ENCODE measurements at regions not wholly inside any gene's neighbourhood (a gene's known extent, or its start where the extent isn't known, plus 50 kb on each side); places are given as distances from the start of the nearest gene placed in this dataset.

- in situ Hi-C loops (cut with MboI), result no loop called here
- H3K79me2 ChIP-seq (ENCODE audit: insufficient read depth), result no peaks in the 10 kb centered on the region
- no peak overlapping the region for H3K4me3 ChIP-seq
- H3F3A ChIP-seq (ENCODE audit: insufficient read depth), result no peaks in the 10 kb centered on the region
- H3K27me3 ChIP-seq (replicated peaks; ENCODE audit: insufficient read depth), result no peaks in the 10 kb centered on the region
- H4K20me1 ChIP-seq (ENCODE audit: insufficient read depth), result no peaks in the 10 kb centered on the region
- no peak overlapping the region for H3K9ac ChIP-seq
- no peaks in the 10 kb centered on the region for H3K9me2 ChIP-seq (ENCODE audit: insufficient read depth)
- H3K9me3 ChIP-seq (ENCODE audit: low read depth), result no peaks in the 10 kb centered on the region
- no peak for DNase-seq
- no peak overlapping the region for H3K4me2 ChIP-seq (ENCODE audit: unreplicated experiment)
- TF ChIP-seq EZH2 (IDR thresholded peaks at IDR 0.05; ENCODE audit: insufficient read depth, poor library complexity, severe bottlenecking) (no peak), EZH2phosphoT487 (IDR thresholded peaks at IDR 0.05; ENCODE audit: insufficient read depth, low read depth) (no peak)
- no peaks in the 10 kb centered on the region for H3K36me3 ChIP-seq (ENCODE audit: low read depth)
- 33 to 34% methylated on average over 5 of the region's 5 CpGs for WGBS, 2 experiments (ENCODE audit: low coverage in 1 of 2, low lambda C conversion rate in 2 of 2, missing lambda C conversion rate in 2 of 2)
- H2AFZ ChIP-seq, result no peak overlapping the region
- no peaks in the 10 kb centered on the region for H3K4me1 ChIP-seq (ENCODE audit: insufficient read depth)
- H3K27ac ChIP-seq, result no peak overlapping the region
Observed at GRCh38 chr18:65343571-65343970, 407.2 kb upstream of the CDH7 start.

GRCh38 chr18:65336411-65336810 is 414.4 kb upstream of the CDH7 start:
- DNase-seq, result no peak
- Histone ChIP-seq H3K9ac (no peak overlapping the region), H3K36me3 (ENCODE audit: low read depth) (no peaks in the 10 kb centered on the region), H3K9me2 (ENCODE audit: insufficient read depth) (no peaks in the 10 kb centered on the region), H3K79me2 (ENCODE audit: insufficient read depth) (no peaks in the 10 kb centered on the region), H3K9me3 (ENCODE audit: low read depth) (no peaks in the 10 kb centered on the region), H3K27ac (no peak overlapping the region), H3F3A (ENCODE audit: insufficient read depth) (no peaks in the 10 kb centered on the region), H3K27me3 (replicated peaks; ENCODE audit: insufficient read depth) (no peaks in the 10 kb centered on the region), H4K20me1 (ENCODE audit: insufficient read depth) (no peaks in the 10 kb centered on the region), H3K4me2 (ENCODE audit: unreplicated experiment) (no peak overlapping the region), H2AFZ (no peak overlapping the region), H3K4me1 (ENCODE audit: insufficient read depth) (no peaks in the 10 kb centered on the region), H3K4me3 (no peak overlapping the region)
- in situ Hi-C loops (cut with MboI), result no loop called here
- 45 to 46% methylated on average over 3 of the region's 3 CpGs for WGBS, 2 experiments (ENCODE audit: low coverage in 1 of 2, low lambda C conversion rate in 2 of 2, missing lambda C conversion rate in 2 of 2)
- TF ChIP-seq EZH2 (IDR thresholded peaks at IDR 0.05; ENCODE audit: insufficient read depth, poor library complexity, severe bottlenecking) (no peak), EZH2phosphoT487 (IDR thresholded peaks at IDR 0.05; ENCODE audit: insufficient read depth, low read depth) (no peak)

GRCh38 chr18:65329010-65329409 is 421.8 kb upstream of the CDH7 start:
- WGBS, 2 experiments (ENCODE audit: low coverage in 1 of 2, low lambda C conversion rate in 2 of 2, missing lambda C conversion rate in 2 of 2), result 21 to 30% methylated on average over 2 of the region's 2 CpGs
- H3K4me2 ChIP-seq (ENCODE audit: unreplicated experiment), result no peak overlapping the region
- no peak for DNase-seq
- no peaks in the 10 kb centered on the region for H3K9me2 ChIP-seq (ENCODE audit: insufficient read depth)
- H2AFZ ChIP-seq, result no peak overlapping the region
- H3K36me3 ChIP-seq (ENCODE audit: low read depth), result no peaks in the 10 kb centered on the region
- H3K27me3 ChIP-seq (replicated peaks; ENCODE audit: insufficient read depth), result no peaks in the 10 kb centered on the region
- no peak overlapping the region for H3K27ac ChIP-seq
- H3F3A ChIP-seq (ENCODE audit: insufficient read depth), result no peaks in the 10 kb centered on the region
- no peak for TF ChIP-seq EZH2 (IDR thresholded peaks at IDR 0.05; ENCODE audit: insufficient read depth, poor library complexity, severe bottlenecking)
- no peak for TF ChIP-seq EZH2phosphoT487 (IDR thresholded peaks at IDR 0.05; ENCODE audit: insufficient read depth, low read depth)
- in situ Hi-C loops (cut with MboI), result no loop called here
- H3K4me3 ChIP-seq, result no peak overlapping the region
- H4K20me1 ChIP-seq (ENCODE audit: insufficient read depth), result no peaks in the 10 kb centered on the region
- H3K9ac ChIP-seq, result no peak overlapping the region
- no peaks in the 10 kb centered on the region for H3K79me2 ChIP-seq (ENCODE audit: insufficient read depth)
- H3K4me1 ChIP-seq (ENCODE audit: insufficient read depth), result no peaks in the 10 kb centered on the region
- H3K9me3 ChIP-seq (ENCODE audit: low read depth), result no peaks in the 10 kb centered on the region

GRCh38 chr18:65326805-65327204 is 424.0 kb upstream of the CDH7 start:
- H3K9ac ChIP-seq, result no peak overlapping the region
- no peaks in the 10 kb centered on the region for H3K9me2 ChIP-seq (ENCODE audit: insufficient read depth)
- H3K4me2 ChIP-seq (ENCODE audit: unreplicated experiment), result no peak overlapping the region
- no peaks in the 10 kb centered on the region for H3K36me3 ChIP-seq (ENCODE audit: low read depth)
- H3K4me3 ChIP-seq, result no peak overlapping the region
- H4K20me1 ChIP-seq (ENCODE audit: insufficient read depth), result no peaks in the 10 kb centered on the region
- no peaks in the 10 kb centered on the region for H3K9me3 ChIP-seq (ENCODE audit: low read depth)
- no peak overlapping the region for H2AFZ ChIP-seq
- H3K79me2 ChIP-seq (ENCODE audit: insufficient read depth), result no peaks in the 10 kb centered on the region
- no peak for TF ChIP-seq EZH2phosphoT487 (IDR thresholded peaks at IDR 0.05; ENCODE audit: insufficient read depth, low read depth)
- no peak overlapping the region for H3K27ac ChIP-seq
- no peak for DNase-seq
- H3F3A ChIP-seq (ENCODE audit: insufficient read depth), result no peaks in the 10 kb centered on the region
- H3K4me1 ChIP-seq (ENCODE audit: insufficient read depth), result no peaks in the 10 kb centered on the region
- H3K27me3 ChIP-seq (replicated peaks; ENCODE audit: insufficient read depth), result no peaks in the 10 kb centered on the region
- in situ Hi-C loops (cut with MboI), result no loop called here

- DNase-seq, result no peak
- Histone ChIP-seq H3K4me3 (no peak overlapping the region), H3K9ac (no peak overlapping the region), H3K9me2 (ENCODE audit: insufficient read depth) (no peaks in the 10 kb centered on the region), H3K27ac (no peak overlapping the region), H3K79me2 (ENCODE audit: insufficient read depth) (no peaks in the 10 kb centered on the region), H4K20me1 (ENCODE audit: insufficient read depth) (no peaks in the 10 kb centered on the region), H2AFZ (no peak overlapping the region), H3K27me3 (replicated peaks; ENCODE audit: insufficient read depth) (no peaks in the 10 kb centered on the region), H3F3A (ENCODE audit: insufficient read depth) (no peaks in the 10 kb centered on the region), H3K36me3 (ENCODE audit: low read depth) (no peaks in the 10 kb centered on the region), H3K9me3 (ENCODE audit: low read depth) (no peaks in the 10 kb centered on the region), H3K4me1 (ENCODE audit: insufficient read depth) (no peaks in the 10 kb centered on the region), H3K4me2 (ENCODE audit: unreplicated experiment) (no peak overlapping the region)
- WGBS, 2 experiments (ENCODE audit: low coverage in 1 of 2, low lambda C conversion rate in 2 of 2, missing lambda C conversion rate in 2 of 2), result 4 to 9% methylated on average over 3 of the region's 3 CpGs
- TF ChIP-seq EZH2phosphoT487 (IDR thresholded peaks at IDR 0.05; ENCODE audit: insufficient read depth, low read depth) (no peak), EZH2 (IDR thresholded peaks at IDR 0.05; ENCODE audit: insufficient read depth, poor library complexity, severe bottlenecking) (no peak)
- in situ Hi-C loops (cut with MboI), result no loop called here
Observed at GRCh38 chr18:65322895-65323294, 427.9 kb upstream of the CDH7 start.

Measured in GM23248 (cell line).